Calu3 (cell line): ENCODE measurements at regions not wholly inside any gene's neighbourhood (a gene's known extent, or its start where the extent isn't known, plus 50 kb on each side); places are given as distances from the start of the nearest gene placed in this dataset.
A peak's percentile ranks its signal among the peaks of the same experiment; 100 is the strongest.

Experiments used
- BruUV-seq: library from RNA; stranded (reverse); fragments of 400-500 nt; replicated peaks from 2 replicates; lab custom pipeline; 2021; lab: Mats Ljungman, UMichigan
- CTCF ChIA-PET: fragments of 300-600 bp; sonication (Branson Sonifier 250); formaldehyde crosslinking; loops from one replicate; lab custom pipeline; 2022; ENCODE audit warnings: antibody characterized with exemption; lab: Charles Lee
- DNase-seq: peaks from one replicate; pipeline ENCODE4 v3.0.0; 2022
- H3K27ac Mint-ChIP-seq: one replicate; pipeline ENCODE4 v1.8.0; 2022; ENCODE audit warnings: mixed read lengths; ENCODE audit not compliant: unreplicated experiment
- H3K27me3 Mint-ChIP-seq: one replicate; pipeline ENCODE4 v1.8.0; 2022; ENCODE audit warnings: mixed read lengths; ENCODE audit not compliant: unreplicated experiment
- H3K36me3 Mint-ChIP-seq: one replicate; pipeline ENCODE4 v1.8.0; 2022; ENCODE audit warnings: mild to moderate bottlenecking, moderate library complexity, mixed read lengths; ENCODE audit not compliant: insufficient read depth, unreplicated experiment
- H3K4me1 Mint-ChIP-seq: one replicate; pipeline ENCODE4 v1.8.0; 2022; ENCODE audit warnings: mild to moderate bottlenecking, low read depth, mixed read lengths; ENCODE audit not compliant: unreplicated experiment
- H3K4me3 Mint-ChIP-seq: one replicate; pipeline ENCODE4 v1.8.0; 2022; ENCODE audit warnings: mild to moderate bottlenecking, low read depth, moderate library complexity, mixed read lengths; ENCODE audit not compliant: unreplicated experiment
- H3K9me3 Mint-ChIP-seq: one replicate; pipeline ENCODE4 v1.8.0; 2022; ENCODE audit warnings: low read depth, mixed read lengths; ENCODE audit not compliant: unreplicated experiment
- CTCF ChIP-seq: fragments of 200-600 bp; IDR thresholded peaks from one replicate; pipeline ENCODE4 v1.8.0; 2022; ENCODE audit warnings: antibody characterized with exemption; ENCODE audit not compliant: unreplicated experiment
- intact Hi-C: fragments of 100-400 bp; cut with micrococcal nuclease; formaldehyde crosslinking; loops from one replicate; pipeline ENCODE4 v1.10.0; 2022; ENCODE audit not compliant: unreplicated experiment

GRCh38 chr6:71388068-71388744, 99.6 kb downstream of the OGFRL1 start:
- H3K27ac Mint-ChIP-seq: peak overlapping the region; percentile 69
- no TSS peak for BruUV-seq
- CTCF ChIA-PET: interaction anchor here (0.9 to 1.2 kb wide), 4 partner anchors 16 to 122 kb away, joined by 3 to 4 read pairs (median 4); no protein-coding TSS in a partner anchor
- no peak overlapping the region for H3K4me3 Mint-ChIP-seq
- TF ChIP-seq CTCF: no peak
- no peaks in the 10 kb centered on the region for H3K27me3 Mint-ChIP-seq
- H3K36me3 Mint-ChIP-seq: peaks cover 69% of the 10 kb centered on the region
- no peak for DNase-seq
- H3K4me1 Mint-ChIP-seq: peaks cover 84% of the 10 kb centered on the region
- intact Hi-C loops: loop anchor here (5.0 kb wide), 1 partner anchor 104 kb away; no protein-coding TSS in a partner anchor
- H3K9me3 Mint-ChIP-seq: peaks cover 4% of the 10 kb centered on the region

- peaks cover 86% of the 10 kb centered on the region for H3K4me1 Mint-ChIP-seq
- no peaks in the 10 kb centered on the region for H3K27me3 Mint-ChIP-seq
- H3K9me3 Mint-ChIP-seq: peaks cover 4% of the 10 kb centered on the region
- intact Hi-C loops: loop anchor here (5.0 kb wide), 1 partner anchor 103 kb away; no protein-coding TSS in a partner anchor
- no peak for DNase-seq
- no peak overlapping the region for H3K4me3 Mint-ChIP-seq
- CTCF ChIA-PET: interaction anchor here (0.7 to 1.2 kb wide), 5 partner anchors 10 to 1173 kb away, joined by 3 to 5 read pairs (median 3); no protein-coding TSS in a partner anchor
- peaks cover 64% of the 10 kb centered on the region for H3K36me3 Mint-ChIP-seq
- H3K27ac Mint-ChIP-seq: peak overlapping the region; percentile 69
- TF ChIP-seq CTCF: no peak
- no TSS peak for BruUV-seq
These were observed 100.4 kb downstream of the OGFRL1 start for GRCh38 chr6:71388856-71389527.

GRCh38 chr6:71391126-71391525, 102.5 kb downstream of the OGFRL1 start:
- no peak for TF ChIP-seq CTCF
- peaks cover 4% of the 10 kb centered on the region for H3K9me3 Mint-ChIP-seq
- intact Hi-C loops: no loop called here
- H3K4me1 Mint-ChIP-seq: peaks cover 88% of the 10 kb centered on the region
- H3K27me3 Mint-ChIP-seq: no peaks in the 10 kb centered on the region
- DNase-seq: no peak
- CTCF ChIA-PET: interaction anchor here (0.7 kb wide), 1 partner anchor 53 kb away, joined by 3 read pairs; no protein-coding TSS in a partner anchor
- H3K27ac Mint-ChIP-seq: peak overlapping the region; percentile 26
- no peak overlapping the region for H3K4me3 Mint-ChIP-seq
- no TSS peak for BruUV-seq
- H3K36me3 Mint-ChIP-seq: peaks cover 70% of the 10 kb centered on the region

- H3K4me3 Mint-ChIP-seq: no peak overlapping the region
- CTCF ChIA-PET: no interaction called here
- no peak for TF ChIP-seq CTCF
- H3K9me3 Mint-ChIP-seq: peaks cover 4% of the 10 kb centered on the region
- BruUV-seq: no TSS peak
- H3K27ac Mint-ChIP-seq: peak overlapping the region; percentile 26
- peaks cover 91% of the 10 kb centered on the region for H3K4me1 Mint-ChIP-seq
- no peaks in the 10 kb centered on the region for H3K27me3 Mint-ChIP-seq
- no peak for DNase-seq
- peaks cover 77% of the 10 kb centered on the region for H3K36me3 Mint-ChIP-seq
- intact Hi-C loops: no loop called here
These were observed 103.7 kb downstream of the OGFRL1 start for GRCh38 chr6:71392276-71392675.
